Lung (tissue), 11 donors: ENCODE measurements at regions not wholly inside any gene's neighbourhood (a gene's known extent, or its start where the extent isn't known, plus 50 kb on each side); places are given as distances from the start of the nearest gene placed in this dataset.
A peak's percentile ranks its signal among the peaks of the same experiment; 100 is the strongest.

Source experiments
- ATAC-seq: fragments of 200-7000 bp; cut with Tn5 transposase; one replicate; pipeline ENCODE4 v1.9.1; 2020; ENCODE audit warnings: moderate number of reproducible peaks; ENCODE audit not compliant: insufficient read depth, low FRiP score
- DNase-seq, 3 donors: peaks; one replicate each; pipeline ENCODE4 v3.0.0-alpha.2; 2013 to 2017
- H3K27ac ChIP-seq, 2 donors: one replicate each; pipeline ENCODE4 v1.5.1; 2013; ENCODE audit warnings: mild to moderate bottlenecking in 2 of 2, moderate library complexity in 2 of 2, control low read depth in 1 of 2, inconsistent platforms in 1 of 2, low read depth in 1 of 2, low read length in 1 of 2
- H3K27me3 ChIP-seq, 3 donors: one replicate each; pipeline ENCODE4 v1.5.1; 2013; ENCODE audit warnings: low read length in 2 of 3; ENCODE audit not compliant: control insufficient read depth in 3 of 3, insufficient read depth in 3 of 3
- H3K36me3 ChIP-seq, 4 donors: one replicate each; pipeline ENCODE4 v1.5.1; 2013; ENCODE audit warnings: low read length in 4 of 4, mild to moderate bottlenecking in 1 of 4, moderate library complexity in 1 of 4; ENCODE audit not compliant: control insufficient read depth in 4 of 4, insufficient read depth in 4 of 4
- H3K4me1 ChIP-seq, 5 donors: one replicate each; pipeline ENCODE4 v1.5.1; 2013; ENCODE audit warnings: low read length in 5 of 5, mild to moderate bottlenecking in 2 of 5, moderate library complexity in 1 of 5; ENCODE audit not compliant: control insufficient read depth in 5 of 5, insufficient read depth in 5 of 5
- H3K4me3 ChIP-seq: one replicate; pipeline ENCODE4 v1.5.1; 2013; ENCODE audit warnings: mild to moderate bottlenecking, control low read depth, moderate library complexity
- H3K9ac ChIP-seq, 2 donors: one replicate each; pipeline ENCODE4 v1.5.1; 2013; ENCODE audit warnings: low read length in 2 of 2, control low read depth in 1 of 2; ENCODE audit not compliant: insufficient read depth in 1 of 2
- H3K9me3 ChIP-seq, 4 donors: one replicate each; pipeline ENCODE4 v1.5.1; 2013; ENCODE audit warnings: low read length in 3 of 4, mild to moderate bottlenecking in 1 of 4, moderate library complexity in 1 of 4; ENCODE audit not compliant: control insufficient read depth in 4 of 4, insufficient read depth in 3 of 4
- CTCF ChIP-seq: IDR thresholded peaks from 2 replicates; pipeline ENCODE4 v1.5.1; 2012; ENCODE audit warnings: mild to moderate bottlenecking; ENCODE audit errors: control extremely low read depth, extremely low read depth
- WGBS, 2 donors: extraction: QIAGEN DNeasy Blood & Tissue Kit; methylation state at CpG; one replicate each; pipeline ENCODE4 v1.1.7; 2013; 5-methylcytosine and 5-hydroxymethylcytosine counted together
- donor health status: control.
- donor health status: control.
- donor health status: Bipolar disorder and iron deficiency.
- donor health status: healthy.
- donor health status: DM: yes; HTN: yes; CAD: no.

- H3K36me3 ChIP-seq, result no peaks in the 10 kb centered on the region
- WGBS, 2 donors, result 94 to 96% methylated on average over 3 of the region's 3 CpGs
- TF ChIP-seq CTCF, result no peak
- DNase-seq (no peak), ATAC-seq (no peak)
- H3K27me3 ChIP-seq, result no peaks in the 10 kb centered on the region
- no peak overlapping the region for H3K9ac ChIP-seq
- no peaks in the 10 kb centered on the region for H3K9me3 ChIP-seq
- peaks cover 0 to 11% (median 0%) of the 10 kb centered on the region in 5 donors for H3K4me1 ChIP-seq
- no peak overlapping the region for H3K4me3 ChIP-seq
- H3K27ac ChIP-seq, result no peak overlapping the region
Observed at GRCh38 chr2:145561152-145561551, 1041.2 kb upstream of the ZEB2 start.

- Histone ChIP-seq H3K9me3 (no peaks in the 10 kb centered on the region), H3K27ac (no peak overlapping the region), H3K27me3 (no peaks in the 10 kb centered on the region), H3K9ac (no peak overlapping the region), H3K4me3 (no peak overlapping the region), H3K4me1 (peaks cover 0 to 6% (median 0%) of the 10 kb centered on the region in 5 donors), H3K36me3 (no peaks in the 10 kb centered on the region)
- no peak for TF ChIP-seq CTCF
- DNase-seq (no peak), ATAC-seq (no peak)
- WGBS, 2 donors, result 64 to 77% methylated on average over 1 of the region's 1 CpG
Observed at GRCh38 chr2:145558617-145559350, 1038.9 kb upstream of the ZEB2 start.

GRCh38 chr2:145555360-145555759, 1035.4 kb upstream of the ZEB2 start:
- TF ChIP-seq CTCF, result no peak
- no peaks in the 10 kb centered on the region for H3K36me3 ChIP-seq
- H3K27me3 ChIP-seq, result no peaks in the 10 kb centered on the region
- no peak overlapping the region for H3K4me3 ChIP-seq
- no peak overlapping the region for H3K27ac ChIP-seq
- H3K4me1 ChIP-seq, result peaks cover 0 to 2% (median 0%) of the 10 kb centered on the region in 5 donors
- H3K9me3 ChIP-seq, result no peaks in the 10 kb centered on the region
- ATAC-seq (no peak), DNase-seq (no peak)
- WGBS, 2 donors, result 90% methylated on average over 1 of the region's 1 CpG
- H3K9ac ChIP-seq, result no peak overlapping the region

DNA sequence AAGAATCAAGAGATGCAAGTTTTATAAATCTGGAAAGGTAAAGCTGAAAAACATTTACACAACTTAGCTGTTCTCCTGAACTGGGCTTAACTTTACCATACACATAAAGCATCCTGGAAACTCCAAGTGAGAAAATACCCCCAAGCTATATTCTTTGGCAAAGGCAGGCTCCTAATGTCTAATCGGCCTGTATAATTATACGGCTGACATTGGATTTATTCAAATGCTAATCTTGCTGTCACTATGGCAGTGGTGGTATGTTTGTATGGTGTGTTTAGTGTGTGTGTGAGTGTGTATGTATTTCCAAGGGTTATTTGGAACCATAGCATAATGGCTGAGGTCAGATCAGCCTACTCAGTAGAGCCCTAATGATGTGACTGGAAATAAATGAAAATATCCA, 1031.8 kb upstream of the ZEB2 start:
- Histone ChIP-seq H3K36me3 (no peaks in the 10 kb centered on the region), H3K4me1 (peaks cover 0 to 2% (median 0%) of the 10 kb centered on the region in 5 donors), H3K27me3 (no peaks in the 10 kb centered on the region), H3K4me3 (no peak overlapping the region), H3K9ac (no peak overlapping the region), H3K27ac (no peak overlapping the region), H3K9me3 (no peaks in the 10 kb centered on the region)
- 85 to 87% methylated on average over 2 of the region's 2 CpGs for WGBS, 2 donors
- ATAC-seq (no peak), DNase-seq (peak; percentile 15 to 64 (median 53))
- no peak for TF ChIP-seq CTCF
